Smooth muscle cell (in vitro differentiated cells): ENCODE measurements at regions not wholly inside any gene's neighbourhood (a gene's known extent, or its start where the extent isn't known, plus 50 kb on each side); places are given as distances from the start of the nearest gene placed in this dataset.

Experiments used
- DNase-seq: peaks from one replicate; lab custom pipeline; 2025; ENCODE audit not compliant: unreplicated experiment; lab: John Stamatoyannopoulos, UW
- H2AFZ ChIP-seq: fragments of 200-600 bp; sonication (generic); 2 replicates; pipeline ENCODE4 v1.6.0; 2016; ENCODE audit warnings: antibody characterized with exemption, low read depth, mild to moderate bottlenecking
- H3F3A ChIP-seq: fragments of 200-600 bp; sonication (generic); 2 replicates; pipeline ENCODE4 v1.6.0; 2017; ENCODE audit warnings: antibody characterized with exemption, low read depth
- H3K27ac ChIP-seq: fragments of 200-600 bp; sonication (generic); 2 replicates; pipeline ENCODE4 v1.5.1; 2016; ENCODE audit warnings: low read depth, mild to moderate bottlenecking
- H3K27me3 ChIP-seq: fragments of 200-600 bp; sonication (generic); 2 replicates; pipeline ENCODE4 v1.6.1; 2016; ENCODE audit warnings: low read depth, mild to moderate bottlenecking
- H3K36me3 ChIP-seq: fragments of 200-600 bp; sonication (generic); 2 replicates; pipeline ENCODE4 v1.5.1; 2016; ENCODE audit warnings: low read depth
- H3K4me1 ChIP-seq: fragments of 200-600 bp; sonication (generic); 2 replicates; pipeline ENCODE4 v1.5.1; 2016; ENCODE audit warnings: low read depth
- H3K4me2 ChIP-seq: fragments of 200-600 bp; sonication (generic); 2 replicates; pipeline ENCODE4 v1.6.0; 2016; ENCODE audit warnings: mild to moderate bottlenecking
- H3K4me3 ChIP-seq: fragments of 200-600 bp; sonication (generic); 2 replicates; pipeline ENCODE4 v1.5.1; 2016; ENCODE audit warnings: mild to moderate bottlenecking
- H3K79me2 ChIP-seq: fragments of 200-600 bp; sonication (generic); 2 replicates; pipeline ENCODE4 v1.6.0; 2016; ENCODE audit warnings: low read depth, mild to moderate bottlenecking
- H3K9ac ChIP-seq: fragments of 200-600 bp; sonication (generic); 2 replicates; pipeline ENCODE4 v1.6.0; 2016; ENCODE audit warnings: low read depth
- H3K9me3 ChIP-seq: fragments of 200-600 bp; sonication (generic); replicated peaks from 2 replicates; pipeline ENCODE4 v1.5.1; 2016; ENCODE audit warnings: low read depth
- H4K20me1 ChIP-seq: fragments of 200-600 bp; sonication (generic); 2 replicates; pipeline ENCODE4 v1.6.0; 2016; ENCODE audit warnings: low read depth
- CTCF ChIP-seq: fragments of 200-600 bp; sonication (generic); IDR thresholded peaks from 2 replicates; pipeline ENCODE4 v1.5.1; 2017; ENCODE audit warnings: borderline replicate concordance, mild to moderate bottlenecking, antibody characterized with exemption; ENCODE audit not compliant: insufficient read depth, poor library complexity, severe bottlenecking
- WGBS: methylation state at CpG from one replicate; pipeline ENCODE4 v1.1.7; 2016; ENCODE audit warnings: low lambda C conversion rate; 5-methylcytosine and 5-hydroxymethylcytosine counted together

- H3K9me3 ChIP-seq = no peaks in the 10 kb centered on the region
- no peak for TF ChIP-seq CTCF
- H3F3A ChIP-seq = peaks cover 9% of the 10 kb centered on the region
- no peaks in the 10 kb centered on the region for H3K4me1 ChIP-seq
- 97% methylated on average over 7 of the region's 7 CpGs for WGBS
- H3K36me3 ChIP-seq = no peaks in the 10 kb centered on the region
- no peaks in the 10 kb centered on the region for H4K20me1 ChIP-seq
- no peak overlapping the region for H3K9ac ChIP-seq
- H3K4me2 ChIP-seq = no peak overlapping the region
- H3K27me3 ChIP-seq = no peaks in the 10 kb centered on the region
- no peak for DNase-seq
- no peaks in the 10 kb centered on the region for H3K79me2 ChIP-seq
- H3K4me3 ChIP-seq = no peak overlapping the region
- no peak overlapping the region for H3K27ac ChIP-seq
- no peak overlapping the region for H2AFZ ChIP-seq
Measured at GRCh38 chr2:236922061-236922460, 163.6 kb upstream of the COPS8 start.

GRCh38 chr2:236928380-236929037 is 157.2 kb upstream of the COPS8 start:
- Histone ChIP-seq H3K36me3 (no peaks in the 10 kb centered on the region), H3K4me3 (peak overlapping the region; percentile 31), H3K4me1 (no peaks in the 10 kb centered on the region), H3K79me2 (no peaks in the 10 kb centered on the region), H3K9ac (peak overlapping the region; percentile 11), H3F3A (no peaks in the 10 kb centered on the region), H3K9me3 (no peaks in the 10 kb centered on the region), H3K27ac (peak overlapping the region; percentile 15), H3K27me3 (no peaks in the 10 kb centered on the region), H2AFZ (peak overlapping the region; percentile 65), H4K20me1 (no peaks in the 10 kb centered on the region), H3K4me2 (peak overlapping the region; percentile 74)
- no peak for DNase-seq
- TF ChIP-seq CTCF = no peak
- WGBS = 39% methylated on average over 8 of the region's 8 CpGs

GRCh38 chr2:236932831-236933361 is 152.8 kb upstream of the COPS8 start:
- Histone ChIP-seq H3K27me3 (no peaks in the 10 kb centered on the region), H3F3A (no peaks in the 10 kb centered on the region), H3K4me1 (no peaks in the 10 kb centered on the region), H3K9me3 (no peaks in the 10 kb centered on the region), H2AFZ (peak overlapping the region; percentile 11), H4K20me1 (no peaks in the 10 kb centered on the region), H3K36me3 (no peaks in the 10 kb centered on the region), H3K9ac (no peak overlapping the region), H3K27ac (peak overlapping the region; percentile 74), H3K4me3 (no peak overlapping the region), H3K79me2 (no peaks in the 10 kb centered on the region), H3K4me2 (peak overlapping the region; percentile 61)
- no peak for DNase-seq
- TF ChIP-seq CTCF = no peak
- 34% methylated on average over 9 of the region's 9 CpGs for WGBS

GRCh38 chr2:236934166-236934565 is 151.5 kb upstream of the COPS8 start:
- no peak for DNase-seq
- no peak overlapping the region for H3K9ac ChIP-seq
- no peaks in the 10 kb centered on the region for H3K4me1 ChIP-seq
- no peak overlapping the region for H3K4me3 ChIP-seq
- no peaks in the 10 kb centered on the region for H3K27me3 ChIP-seq
- no peaks in the 10 kb centered on the region for H3F3A ChIP-seq
- H3K79me2 ChIP-seq = no peaks in the 10 kb centered on the region
- no peak overlapping the region for H2AFZ ChIP-seq
- 96% methylated on average over 6 of the region's 6 CpGs for WGBS
- no peak for TF ChIP-seq CTCF
- H3K27ac ChIP-seq = no peak overlapping the region
- no peaks in the 10 kb centered on the region for H3K9me3 ChIP-seq
- H3K36me3 ChIP-seq = no peaks in the 10 kb centered on the region
- no peaks in the 10 kb centered on the region for H4K20me1 ChIP-seq
- H3K4me2 ChIP-seq = no peak overlapping the region
